ENCODE measurements at regions not wholly inside any gene's neighbourhood (a gene's known extent, or its start where the extent isn't known, plus 50 kb on each side); places are given as distances from the start of the nearest gene placed in this dataset.

DNA sequence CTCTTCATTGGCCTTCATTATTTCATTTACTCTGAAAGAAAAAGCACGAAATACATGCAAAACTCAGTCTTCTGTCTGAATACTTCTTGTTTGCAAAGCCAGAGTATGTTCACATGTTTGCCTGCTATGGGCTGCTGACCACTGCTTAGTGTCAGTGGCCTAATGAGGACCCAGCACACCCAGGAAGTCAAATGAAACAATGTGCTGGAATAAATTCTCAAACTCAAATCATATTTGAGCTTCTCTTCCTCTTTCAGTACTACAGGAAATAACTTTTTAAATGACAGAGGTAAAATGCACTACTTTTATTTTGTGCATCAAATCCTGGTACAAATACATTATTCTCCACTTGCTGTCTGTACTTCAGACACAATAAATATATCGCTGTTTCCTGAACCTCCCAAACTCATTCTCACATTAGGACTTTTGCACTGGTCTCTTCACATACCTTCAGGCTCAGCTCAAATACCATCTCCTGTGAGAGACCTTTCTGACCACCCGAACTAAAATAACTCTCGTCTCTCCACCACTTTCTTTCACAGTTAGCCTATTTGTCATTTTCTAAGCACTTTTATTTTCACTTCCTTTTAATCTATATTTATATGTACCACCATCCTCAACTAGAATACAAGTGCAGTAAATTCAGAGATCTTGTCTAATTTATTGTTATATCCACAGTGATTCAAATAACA, 176.8 kb downstream of the TUSC7 start:
- no peak for ATAC-seq
- TF ChIP-seq, protein P1, sequence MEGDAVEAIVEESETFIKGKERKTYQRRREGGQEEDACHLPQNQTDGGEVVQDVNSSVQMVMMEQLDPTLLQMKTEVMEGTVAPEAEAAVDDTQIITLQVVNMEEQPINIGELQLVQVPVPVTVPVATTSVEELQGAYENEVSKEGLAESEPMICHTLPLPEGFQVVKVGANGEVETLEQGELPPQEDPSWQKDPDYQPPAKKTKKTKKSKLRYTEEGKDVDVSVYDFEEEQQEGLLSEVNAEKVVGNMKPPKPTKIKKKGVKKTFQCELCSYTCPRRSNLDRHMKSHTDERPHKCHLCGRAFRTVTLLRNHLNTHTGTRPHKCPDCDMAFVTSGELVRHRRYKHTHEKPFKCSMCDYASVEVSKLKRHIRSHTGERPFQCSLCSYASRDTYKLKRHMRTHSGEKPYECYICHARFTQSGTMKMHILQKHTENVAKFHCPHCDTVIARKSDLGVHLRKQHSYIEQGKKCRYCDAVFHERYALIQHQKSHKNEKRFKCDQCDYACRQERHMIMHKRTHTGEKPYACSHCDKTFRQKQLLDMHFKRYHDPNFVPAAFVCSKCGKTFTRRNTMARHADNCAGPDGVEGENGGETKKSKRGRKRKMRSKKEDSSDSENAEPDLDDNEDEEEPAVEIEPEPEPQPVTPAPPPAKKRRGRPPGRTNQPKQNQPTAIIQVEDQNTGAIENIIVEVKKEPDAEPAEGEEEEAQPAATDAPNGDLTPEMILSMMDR (IDR thresholded peaks at IDR 0.05): no peak
- intact Hi-C loops (cut with DNase I): no loop called here

DNA sequence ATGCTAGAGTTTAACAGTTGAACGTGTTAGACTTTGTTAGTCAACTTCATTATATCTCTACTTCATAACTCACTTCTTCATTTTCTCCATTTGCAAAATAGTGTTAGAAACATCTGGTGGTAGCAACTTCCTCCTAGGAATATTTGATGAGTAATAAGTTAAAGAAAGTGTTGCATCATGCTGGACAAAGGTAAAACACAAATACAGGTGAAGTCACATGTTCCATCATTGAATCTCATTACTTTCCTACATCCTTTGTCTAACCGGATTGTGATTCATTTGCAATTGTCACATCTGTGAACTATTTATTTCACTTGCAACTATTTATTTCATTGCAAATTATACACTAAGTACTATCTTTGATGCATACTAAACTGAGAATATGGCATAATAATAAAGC, 186.5 kb downstream of the TUSC7 start:
- no peak for DNase-seq
- H3K9me3 ChIP-seq: no peaks in the 10 kb centered on the region
- H3K4me3 ChIP-seq: no peak overlapping the region
- H3K27me3 ChIP-seq (ENCODE audit: low read depth): no peaks in the 10 kb centered on the region
- intact Hi-C loops (cut with DNase I): no loop called here
- H3K4me1 ChIP-seq: no peaks in the 10 kb centered on the region
- no peaks in the 10 kb centered on the region for H3K36me3 ChIP-seq
- ATAC-seq: no peak
- TF ChIP-seq, protein P1 (IDR thresholded peaks at IDR 0.05): no peak
- no peak overlapping the region for H3K27ac ChIP-seq

More for the DNA sequence above, 176.8 kb downstream of the TUSC7 start:
- no peaks in the 10 kb centered on the region for H3K36me3 ChIP-seq
- H3K27me3 ChIP-seq (ENCODE audit: low read depth): no peaks in the 10 kb centered on the region
- no peak for DNase-seq
- H3K9me3 ChIP-seq: no peaks in the 10 kb centered on the region
- H3K4me1 ChIP-seq: no peaks in the 10 kb centered on the region
- no peak overlapping the region for H3K4me3 ChIP-seq
- no peak overlapping the region for H3K27ac ChIP-seq

DNA sequence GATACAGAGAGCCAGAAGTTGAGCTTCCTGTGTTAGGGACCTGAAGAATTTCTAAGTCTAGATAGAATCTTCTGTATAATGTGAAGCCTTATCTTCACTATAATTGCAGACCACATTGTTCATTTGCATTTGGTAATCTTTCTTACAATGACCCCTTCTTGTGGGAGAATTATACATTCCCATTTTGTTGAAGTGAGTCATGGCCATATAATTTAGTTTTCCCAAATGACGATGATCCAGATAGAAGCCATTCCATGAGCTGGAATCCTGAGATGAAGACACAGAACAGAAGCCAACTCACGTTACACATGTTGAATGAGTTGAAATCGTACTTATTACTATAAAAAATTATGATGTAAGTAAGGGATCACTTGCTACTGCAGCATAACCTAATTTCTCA, 187.8 kb downstream of the TUSC7 start:
- Histone ChIP-seq H3K27ac (no peak overlapping the region), H3K27me3 (ENCODE audit: low read depth) (no peaks in the 10 kb centered on the region), H3K4me1 (no peaks in the 10 kb centered on the region), H3K4me3 (no peak overlapping the region), H3K36me3 (no peaks in the 10 kb centered on the region), H3K9me3 (no peaks in the 10 kb centered on the region)
- intact Hi-C loops (cut with DNase I): no loop called here
- TF ChIP-seq, protein P1 (IDR thresholded peaks at IDR 0.05): no peak
- DNase-seq (no peak), ATAC-seq (no peak)

DNA sequence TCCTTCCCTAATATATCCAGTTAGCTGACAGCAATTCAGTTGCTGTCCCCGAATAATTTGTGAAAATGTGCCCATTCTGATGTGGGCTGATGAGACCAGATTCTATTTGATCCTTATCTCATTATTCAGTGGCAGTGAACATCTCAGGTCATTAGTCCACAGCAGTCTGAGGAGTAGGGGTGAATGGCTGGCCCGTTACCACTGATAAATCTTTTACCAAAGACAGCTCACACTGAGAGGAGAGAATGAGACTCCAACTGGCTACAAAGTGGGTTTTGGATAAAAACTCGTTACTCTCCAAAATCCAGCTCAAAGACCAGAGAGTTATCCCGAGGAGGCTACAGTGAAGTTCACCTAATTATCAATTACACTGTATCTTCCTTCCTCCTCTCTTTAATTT, 189.7 kb downstream of the TUSC7 start:
- TF ChIP-seq, protein P1 (IDR thresholded peaks at IDR 0.05): no peak
- Histone ChIP-seq H3K4me3 (no peak overlapping the region), H3K4me1 (no peaks in the 10 kb centered on the region), H3K9me3 (no peaks in the 10 kb centered on the region), H3K27ac (no peak overlapping the region), H3K27me3 (ENCODE audit: low read depth) (no peaks in the 10 kb centered on the region), H3K36me3 (no peaks in the 10 kb centered on the region)
- no peak for ATAC-seq
- no peak for DNase-seq
- intact Hi-C loops (cut with DNase I): no loop called here

DNA sequence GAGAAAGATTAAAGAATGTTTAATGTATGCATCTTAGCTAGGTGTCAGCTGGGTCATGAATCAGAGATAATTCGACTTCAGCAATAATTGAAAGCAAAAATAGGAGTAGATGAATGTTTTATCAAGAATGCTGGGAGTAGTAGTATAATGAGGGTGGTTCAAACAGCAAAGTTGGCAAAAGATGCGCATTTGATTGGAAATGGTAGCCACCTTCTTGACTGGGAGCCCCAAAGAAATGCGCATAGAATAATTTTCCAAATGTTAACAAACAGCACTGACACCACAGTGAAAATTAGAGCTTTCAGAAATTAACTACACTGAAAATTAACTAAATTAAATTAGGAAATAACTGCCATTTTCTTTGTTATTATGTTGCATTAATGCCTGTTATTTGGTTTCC, 195.8 kb downstream of the TUSC7 start:
- H3K9me3 ChIP-seq: no peaks in the 10 kb centered on the region
- ATAC-seq: no peak
- no peak overlapping the region for H3K4me3 ChIP-seq
- intact Hi-C loops (cut with DNase I): no loop called here
- H3K27ac ChIP-seq: no peak overlapping the region
- no peaks in the 10 kb centered on the region for H3K36me3 ChIP-seq
- H3K27me3 ChIP-seq (ENCODE audit: low read depth): no peaks in the 10 kb centered on the region
- DNase-seq: no peak
- H3K4me1 ChIP-seq: no peaks in the 10 kb centered on the region
- TF ChIP-seq, protein P1 (IDR thresholded peaks at IDR 0.05): no peak

All from lower lobe of right lung (tissue), 2 donors.